ENCODE measurements at regions not wholly inside any gene's neighbourhood (a gene's known extent, or its start where the extent isn't known, plus 50 kb on each side); places are given as distances from the start of the nearest gene placed in this dataset.

DNA sequence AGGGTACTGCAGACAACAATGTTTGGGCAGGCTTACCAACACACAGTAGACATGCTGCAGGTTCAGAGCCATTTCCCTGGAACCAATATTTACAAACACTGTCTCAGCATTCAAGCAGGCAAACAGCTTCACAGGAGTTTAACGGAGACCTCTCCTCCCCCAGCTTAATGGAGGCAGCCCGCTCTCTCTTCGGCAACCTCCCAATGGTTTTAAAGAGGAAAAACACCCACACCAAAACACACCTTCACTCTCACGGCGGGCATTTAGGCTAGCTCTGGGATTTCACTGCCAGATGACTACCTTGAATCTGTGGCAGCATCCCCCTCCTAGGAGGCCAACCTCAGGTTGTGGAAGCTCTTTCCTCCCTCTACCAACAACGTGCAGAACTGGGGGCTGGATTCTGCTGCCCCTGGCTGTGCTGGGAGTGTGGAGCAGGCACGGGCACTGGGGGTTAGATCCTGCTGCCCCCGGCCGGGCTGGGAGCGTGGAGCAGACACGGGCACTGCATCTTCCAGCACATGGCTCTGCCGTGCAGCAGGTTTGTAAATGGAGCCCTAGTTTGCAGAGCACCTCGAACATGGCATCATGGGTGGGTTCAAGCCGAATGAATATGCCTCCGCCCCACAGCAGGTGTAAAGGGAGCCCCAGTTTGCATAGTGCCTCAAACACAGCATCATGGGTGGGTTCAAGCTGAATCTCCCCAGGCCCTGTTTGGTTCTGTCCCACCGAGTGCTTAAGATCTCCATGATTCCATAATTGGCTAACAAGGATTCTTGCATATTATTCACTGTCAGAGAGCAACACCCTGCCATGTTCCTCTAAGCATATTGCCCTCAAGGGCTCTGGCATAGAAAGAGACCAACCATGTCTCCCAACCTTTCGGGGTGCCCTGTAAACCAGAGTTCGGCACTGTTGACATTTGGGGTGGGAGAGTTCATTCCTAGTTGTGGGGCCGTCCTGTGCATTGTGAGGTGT lies 86.4 kb downstream of the RBFOX3 start:
- no peak for DNase-seq

DNA sequence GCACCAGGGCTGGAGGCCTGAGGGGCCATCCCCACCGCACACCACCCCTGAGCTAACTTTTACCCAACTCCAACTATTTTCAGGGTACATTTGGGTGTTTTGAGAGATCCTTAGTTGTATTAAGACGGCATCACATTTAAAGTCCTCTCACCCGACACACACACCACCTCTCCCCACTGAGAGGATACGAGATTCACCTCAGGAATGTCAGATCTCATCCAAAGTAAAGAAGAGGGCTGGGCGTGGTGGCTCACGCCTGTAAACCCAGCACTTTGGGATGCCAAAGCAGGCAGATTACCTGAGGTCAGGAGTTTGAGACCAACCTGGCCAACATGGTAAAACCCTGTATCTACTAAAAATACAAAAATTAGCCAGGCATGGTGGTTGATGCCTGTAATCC lies 88.4 kb downstream of the RBFOX3 start:
- no peak for DNase-seq

DNA sequence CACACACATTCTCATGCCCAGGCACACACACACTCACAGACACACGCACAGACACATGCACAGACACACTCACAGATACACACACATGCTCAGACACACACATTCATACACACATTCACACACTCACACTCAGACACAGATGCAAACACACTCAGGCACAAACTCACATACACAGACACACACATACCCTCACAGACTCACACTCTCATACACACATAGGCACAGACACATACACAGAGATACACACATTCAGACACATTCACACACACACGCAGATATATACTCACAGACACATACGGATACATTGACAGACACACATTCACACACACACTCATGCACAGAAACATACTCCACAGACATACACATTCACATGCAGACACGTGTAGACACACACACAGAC lies 89.6 kb downstream of the RBFOX3 start:
- no peak for DNase-seq

DNA sequence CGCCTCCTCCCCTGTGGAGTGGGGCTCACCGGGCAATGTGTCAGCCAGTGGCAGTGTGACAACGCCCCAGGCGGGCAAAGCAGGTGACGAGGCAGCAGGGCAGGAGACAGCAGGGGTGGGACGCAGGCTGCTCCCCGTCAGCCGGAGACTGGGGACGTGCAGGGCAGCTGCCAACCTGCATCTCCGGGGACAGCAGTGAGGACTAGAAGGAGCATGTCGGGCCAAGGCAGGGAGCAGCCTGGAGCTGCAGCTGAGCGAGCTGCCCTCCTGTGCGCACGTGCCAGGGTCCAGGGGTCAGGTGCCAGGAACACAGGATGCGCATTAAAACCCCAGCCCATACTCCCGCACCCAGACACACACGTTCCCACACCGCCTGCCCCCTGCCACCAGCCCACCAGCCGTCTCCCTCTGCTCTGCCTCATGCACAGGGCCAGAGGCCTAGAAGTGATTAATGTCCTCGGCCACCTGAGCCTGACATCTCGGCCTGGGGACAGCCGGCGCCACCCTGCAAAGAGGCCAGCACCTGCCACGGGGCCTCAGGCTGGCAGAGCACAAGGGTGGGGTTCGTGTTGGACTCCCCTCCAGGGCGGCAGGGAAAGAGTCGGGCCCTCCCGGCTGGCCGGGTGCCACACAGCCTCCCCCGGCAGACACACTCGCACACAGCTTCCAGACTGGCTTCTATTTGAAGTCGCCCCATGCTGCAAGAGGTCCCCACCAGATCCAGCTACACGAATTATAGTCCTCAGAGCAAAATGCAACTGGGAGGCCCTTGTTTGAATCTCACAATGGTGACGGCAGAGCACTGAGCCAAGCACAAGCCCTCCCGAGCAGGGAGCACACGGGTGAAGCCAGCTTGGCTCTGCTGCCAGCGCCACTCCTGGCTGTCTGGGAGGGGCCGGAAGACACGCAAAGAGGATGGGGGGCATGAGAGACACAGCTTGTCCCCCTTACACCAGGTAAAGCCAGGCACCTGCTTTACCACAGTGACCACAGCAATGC lies 90.4 kb downstream of the RBFOX3 start:
- no peak for DNase-seq

DNA sequence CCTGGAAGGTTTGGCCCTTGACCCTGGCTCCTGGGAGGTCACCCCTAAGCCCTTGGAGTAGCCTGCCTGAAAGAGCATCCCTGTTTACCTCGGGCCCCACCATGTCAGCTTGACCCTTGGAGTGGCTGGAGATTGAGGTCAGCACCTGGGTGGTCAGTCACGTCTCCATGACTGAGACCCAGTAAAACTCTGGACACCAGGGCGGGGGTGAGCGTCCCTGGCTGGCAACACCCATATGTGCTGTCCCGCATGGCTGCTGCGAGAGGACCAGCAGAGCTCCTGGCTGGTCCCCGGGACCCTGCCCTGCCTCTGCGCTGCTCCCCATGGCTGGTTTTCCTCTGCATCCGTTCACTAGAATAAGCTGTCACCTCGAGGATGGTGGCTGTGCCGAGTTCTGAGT lies 91.2 kb downstream of the RBFOX3 start:
- no peak for DNase-seq

DNA sequence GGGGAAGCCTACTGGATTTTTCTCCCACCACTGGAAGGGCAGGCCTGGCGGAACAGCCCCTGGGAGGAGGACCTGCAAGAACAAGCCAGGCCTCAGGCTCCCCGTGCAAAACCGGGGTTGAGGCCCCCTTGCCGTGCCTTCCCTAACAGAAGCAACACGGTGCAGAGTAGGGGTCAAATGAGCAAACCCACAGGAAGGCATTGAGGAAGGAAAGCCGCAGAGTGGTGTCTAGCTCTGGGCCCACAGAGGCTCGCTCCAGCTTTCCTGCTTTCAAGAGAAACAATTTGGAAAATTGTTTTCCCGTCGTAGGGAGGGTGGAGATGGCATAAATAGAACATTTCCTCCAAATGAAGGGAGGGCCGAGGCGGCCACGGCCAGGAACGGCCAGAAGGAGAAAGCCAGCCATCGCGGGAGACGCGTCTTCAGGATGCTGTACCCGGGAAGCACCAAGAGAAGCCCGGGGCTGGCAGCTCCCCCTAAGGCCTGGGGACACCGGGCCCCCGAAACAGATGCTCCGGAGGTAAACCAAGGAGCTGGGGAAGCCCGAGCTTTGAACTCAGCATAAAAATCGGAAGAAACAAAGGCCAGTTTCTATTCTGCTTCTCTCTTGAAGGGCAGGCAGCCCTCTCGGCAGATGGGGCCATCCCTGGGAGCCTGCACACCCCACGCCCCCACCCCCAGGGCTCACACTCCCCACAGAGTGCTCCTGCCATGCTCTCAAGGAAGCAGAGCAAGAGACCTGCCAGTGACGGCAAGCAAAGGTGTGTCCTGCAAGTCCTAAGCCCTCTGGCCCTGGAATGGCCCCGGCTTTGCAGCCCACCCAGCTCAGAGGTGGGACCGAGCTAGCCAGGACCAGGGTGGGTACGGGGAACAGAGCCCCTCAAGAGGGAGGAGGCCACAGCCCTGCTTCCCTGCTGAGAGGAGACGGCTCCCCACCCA lies 92.0 kb downstream of the RBFOX3 start:
- peak in 1 of 58 donors; percentile 19 for DNase-seq

DNA sequence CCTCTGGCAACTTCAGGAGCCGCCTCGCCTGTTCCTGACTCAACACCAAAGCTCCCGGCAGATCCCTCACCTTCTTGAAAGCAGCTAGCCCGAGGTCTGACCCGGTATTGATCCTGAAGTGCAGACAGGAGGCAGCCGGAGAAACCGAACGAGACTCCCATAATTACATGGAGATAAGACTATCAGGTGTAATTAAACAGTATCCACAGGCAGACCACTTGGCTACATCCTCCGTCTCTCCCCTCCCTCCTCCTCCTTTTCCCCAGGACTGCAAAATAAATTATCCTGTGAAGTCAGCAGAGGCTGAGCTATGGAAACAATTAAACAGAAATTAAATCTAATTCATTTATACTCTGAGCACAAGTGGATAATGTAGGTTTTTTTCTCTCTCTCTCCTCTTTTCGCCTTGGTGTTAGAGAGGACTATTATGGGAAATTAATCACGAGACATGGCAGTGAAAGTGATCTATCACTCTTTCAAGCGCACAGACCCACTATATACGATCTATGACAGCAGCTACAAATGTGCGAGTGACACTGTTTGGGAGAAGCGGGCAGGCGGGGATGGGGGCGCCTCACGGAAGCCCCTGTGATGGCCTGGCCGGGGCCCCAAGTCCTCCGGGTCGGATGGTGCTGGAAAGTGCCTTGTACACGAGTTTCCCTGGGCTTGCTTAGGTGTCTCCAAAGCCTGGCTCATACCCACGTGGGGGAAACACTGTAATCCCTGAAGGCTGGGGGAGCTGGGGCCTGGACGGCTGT lies 92.8 kb downstream of the RBFOX3 start:
- no peak for DNase-seq

DNA sequence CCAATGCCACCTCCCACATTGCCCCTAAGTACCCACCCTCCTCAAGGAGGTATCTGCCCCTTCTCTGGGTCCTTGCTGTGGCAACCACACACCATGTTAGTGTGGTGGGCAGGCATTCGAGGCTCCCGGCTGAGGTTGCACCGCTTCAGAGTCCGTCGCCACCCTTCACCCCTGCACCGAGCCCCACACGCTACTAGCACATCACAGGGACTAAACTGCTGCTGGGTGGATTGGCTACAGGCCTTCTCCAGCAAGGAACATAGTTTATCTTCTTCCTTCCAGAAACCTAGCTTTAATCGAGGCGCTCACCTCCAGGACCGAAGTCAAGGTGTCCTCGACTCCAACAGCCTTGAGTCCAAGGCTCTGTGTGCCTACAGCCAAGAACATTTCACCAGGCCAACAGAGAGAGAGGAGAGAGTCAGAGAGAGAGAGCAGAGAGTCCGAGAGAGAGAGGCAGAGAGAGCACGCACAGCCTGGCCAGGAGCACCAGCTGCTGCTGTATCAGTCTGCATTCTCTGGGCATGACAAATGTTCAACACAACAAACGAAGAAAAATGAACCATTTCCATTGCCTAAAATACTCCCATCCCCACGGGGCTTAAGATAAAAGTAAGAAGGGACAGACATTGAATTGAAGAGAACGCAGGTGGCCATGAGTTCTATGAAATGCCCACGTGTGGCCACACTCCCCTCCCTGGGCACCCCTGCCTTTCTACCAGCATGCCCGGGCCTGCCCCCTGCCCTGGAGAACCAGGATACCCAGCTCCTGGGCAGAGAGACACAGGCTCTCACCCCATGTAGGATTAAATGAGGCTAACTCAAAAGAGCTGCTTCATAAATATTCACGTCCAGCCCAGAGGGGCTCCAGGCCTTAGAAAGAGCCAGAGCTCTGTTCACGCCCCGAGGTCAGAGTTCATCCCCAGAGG lies 94.9 kb downstream of the RBFOX3 start:
- DNase-seq, result no peak

DNA sequence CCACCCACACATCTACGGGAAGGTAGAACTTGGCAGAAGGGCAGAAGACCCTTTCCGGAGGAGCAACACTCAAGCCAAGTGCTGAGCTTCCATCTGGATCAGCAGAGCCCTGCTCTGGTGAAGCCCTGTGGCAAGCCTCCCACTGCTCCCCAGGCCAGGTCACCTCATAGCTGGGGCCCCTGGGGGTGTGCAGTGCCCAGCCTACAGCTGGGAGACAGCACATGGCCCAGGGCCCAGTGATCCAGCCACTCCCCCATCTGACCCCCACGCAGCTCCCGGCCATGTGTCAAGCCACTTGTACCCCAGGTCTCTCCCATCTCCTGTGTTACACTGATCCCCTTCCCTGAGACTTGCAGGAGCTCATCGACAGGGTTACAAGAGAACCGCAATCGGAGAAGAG lies 95.7 kb downstream of the RBFOX3 start:
- no peak for DNase-seq

GRCh38 chr17:79513820-79514535 lies 96.9 kb downstream of the RBFOX3 start:
- no peak for DNase-seq

DNA sequence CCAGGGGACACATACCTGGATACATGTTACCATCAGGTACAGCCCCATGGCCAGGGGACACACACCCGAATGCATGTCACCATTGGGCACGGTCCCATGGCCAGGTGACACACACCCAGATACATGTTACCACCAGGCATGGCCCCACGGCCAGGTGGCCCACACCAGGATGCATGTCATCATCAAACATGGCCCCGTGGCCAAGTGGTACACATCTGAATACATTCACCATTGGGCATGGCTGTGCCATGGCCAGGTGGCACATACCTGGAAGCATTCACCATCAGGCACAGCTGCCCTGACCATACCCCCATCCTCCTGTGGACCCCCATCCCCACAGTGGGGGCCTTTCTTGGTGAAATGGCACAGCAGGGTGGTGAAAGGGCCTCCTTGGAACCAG lies 97.6 kb downstream of the RBFOX3 start:
- no peak for DNase-seq

GRCh38 chr17:79511471-79511870 lies 99.4 kb downstream of the RBFOX3 start:
- no peak for DNase-seq

GRCh38 chr17:79510071-79510470 lies 100.8 kb downstream of the RBFOX3 start:
- DNase-seq, result no peak

GRCh38 chr17:79509490-79509889 lies 101.4 kb downstream of the RBFOX3 start:
- DNase-seq, result no peak

DNA sequence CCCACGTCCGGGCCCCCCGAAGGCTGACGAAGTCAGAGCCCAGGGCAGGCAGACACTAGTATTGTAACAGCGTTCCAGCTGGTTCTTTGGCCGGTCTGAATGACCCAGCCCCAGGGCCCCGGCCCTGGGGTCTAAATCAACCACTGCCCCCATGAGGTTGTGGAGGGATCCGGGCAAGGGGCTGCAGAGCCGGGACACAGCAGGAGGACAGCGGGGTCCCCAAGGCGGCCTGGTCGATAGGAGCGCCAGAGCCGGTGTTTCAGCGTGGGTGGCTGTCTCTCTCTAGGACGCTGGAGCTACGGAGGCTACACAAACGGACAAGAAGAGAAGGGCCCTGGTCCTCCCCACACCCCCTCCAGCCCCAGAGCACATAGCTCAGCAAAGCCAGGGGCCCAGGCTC lies 101.8 kb downstream of the RBFOX3 start:
- DNase-seq, result no peak

DNA sequence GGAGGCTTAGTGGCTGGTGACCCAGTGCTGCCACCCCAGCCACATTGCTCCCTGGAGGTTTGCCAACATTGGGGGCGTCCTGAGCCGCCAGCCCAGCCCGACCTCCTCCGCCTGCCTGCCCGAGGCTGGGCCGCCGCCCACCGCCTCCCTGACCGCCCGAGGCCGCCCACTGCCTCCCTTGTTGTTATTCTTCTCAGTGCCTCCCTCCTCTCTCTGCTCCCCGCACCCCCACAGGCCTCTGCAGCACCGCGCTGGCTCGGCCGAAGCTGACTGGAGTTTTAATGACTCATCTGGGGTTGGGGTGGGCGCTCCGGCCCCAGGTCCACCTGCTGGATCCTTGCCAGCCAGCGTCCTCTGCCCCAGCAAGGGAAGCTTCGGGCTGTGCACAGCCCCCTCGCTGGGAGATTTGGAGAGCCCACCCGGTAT lies 102.5 kb downstream of the RBFOX3 start:
- DNase-seq, result peak in 2 of 58 donors; percentile 18 to 43

DNA sequence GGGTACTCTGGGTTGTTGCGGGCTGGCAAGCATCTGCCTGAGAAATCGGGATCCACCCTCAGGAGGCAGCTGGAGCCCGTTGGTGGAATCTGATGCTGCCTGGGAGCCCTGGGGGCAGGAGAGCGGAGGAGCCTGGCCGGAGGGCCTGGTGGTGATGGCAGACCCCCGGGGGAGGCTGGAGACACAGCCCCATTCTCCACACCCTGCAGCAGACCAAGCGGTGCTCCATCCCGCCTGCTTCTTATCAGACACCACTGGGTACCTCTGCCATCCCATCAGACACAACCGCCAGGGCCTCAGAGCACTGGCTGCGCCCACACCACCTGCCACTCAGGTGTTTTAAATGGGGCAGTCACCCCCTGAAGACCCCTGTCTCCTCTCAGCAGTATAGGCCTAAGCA lies 103.9 kb downstream of the RBFOX3 start:
- no peak for DNase-seq
